ENCODE measurements at regions not wholly inside any gene's neighbourhood (a gene's known extent, or its start where the extent isn't known, plus 50 kb on each side); places are given as distances from the start of the nearest gene placed in this dataset.

- Histone ChIP-seq H3K4me2 (ENCODE audit: low read length) (no peak overlapping the region), H2AFZ (ENCODE audit: low read depth, low read length) (no peak overlapping the region), H4K20me1 (ENCODE audit: insufficient read depth) (no peaks in the 10 kb centered on the region), H3K4me3 (ENCODE audit: low read length) (no peak overlapping the region), H3K9ac (ENCODE audit: low read length) (no peak overlapping the region), H3K27ac (ENCODE audit: low read length) (no peak overlapping the region), H3K9me3 (ENCODE audit: low read length) (no peaks in the 10 kb centered on the region), H3K9me2 (ENCODE audit: insufficient read depth, low read length) (no peaks in the 10 kb centered on the region), H3F3A (ENCODE audit: insufficient read depth, low read length, poor library complexity, severe bottlenecking) (no peaks in the 10 kb centered on the region), H3K36me3 (ENCODE audit: insufficient read depth, low read length) (no peaks in the 10 kb centered on the region), H3K27me3 (ENCODE audit: insufficient read depth, low read depth, low read length) (no peaks in the 10 kb centered on the region), H3K79me2 (replicated peaks; ENCODE audit: insufficient read depth, low read length) (no peaks in the 10 kb centered on the region)
- TF ChIP-seq TAF1 (IDR thresholded peaks at IDR 0.05; ENCODE audit: low read depth), result no peak
- no peak for TF ChIP-seq EZH2 (IDR thresholded peaks at IDR 0.05; ENCODE audit: borderline replicate concordance, insufficient read depth, low read length, poor library complexity, severe bottlenecking)
- TF ChIP-seq POLR2AphosphoS5 (IDR thresholded peaks at IDR 0.05), result no peak
- TF ChIP-seq REST (IDR thresholded peaks at IDR 0.05; ENCODE audit: borderline replicate concordance), result no peak
- no peak for TF ChIP-seq MXI1 (conservative IDR thresholded peaks at IDR 0.05; ENCODE audit: poor library complexity, severe bottlenecking)
- no peak for TF ChIP-seq EP300 (conservative IDR thresholded peaks at IDR 0.05; ENCODE audit: poor library complexity, severe bottlenecking)
- TF ChIP-seq RAD21 (conservative IDR thresholded peaks at IDR 0.05), result no peak
- TF ChIP-seq SMC3 (conservative IDR thresholded peaks at IDR 0.05; ENCODE audit: poor library complexity), result no peak
- no peak for TF ChIP-seq CTCF (IDR thresholded peaks at IDR 0.05; ENCODE audit: poor library complexity, severe bottlenecking)
Observed at GRCh38 chr3:181572432-181572831, 139.3 kb upstream of the SOX2 start.

GRCh38 chr3:181570472-181570871, 141.3 kb upstream of the SOX2 start:
- H3K27ac ChIP-seq (ENCODE audit: low read length), result no peak overlapping the region

More at GRCh38 chr3:181570472-181570871, 141.3 kb upstream of the SOX2 start:
- no peak for TF ChIP-seq EP300 (conservative IDR thresholded peaks at IDR 0.05; ENCODE audit: poor library complexity, severe bottlenecking)
- no peak for TF ChIP-seq REST (IDR thresholded peaks at IDR 0.05; ENCODE audit: borderline replicate concordance)
- TF ChIP-seq TAF1 (IDR thresholded peaks at IDR 0.05; ENCODE audit: low read depth), result no peak
- no peak for TF ChIP-seq POLR2AphosphoS5 (IDR thresholded peaks at IDR 0.05)
- TF ChIP-seq SMC3 (conservative IDR thresholded peaks at IDR 0.05; ENCODE audit: poor library complexity), result no peak
- no peak for TF ChIP-seq MXI1 (conservative IDR thresholded peaks at IDR 0.05; ENCODE audit: poor library complexity, severe bottlenecking)
- no peak for TF ChIP-seq EZH2 (IDR thresholded peaks at IDR 0.05; ENCODE audit: borderline replicate concordance, insufficient read depth, low read length, poor library complexity, severe bottlenecking)
- TF ChIP-seq CTCF (IDR thresholded peaks at IDR 0.05; ENCODE audit: poor library complexity, severe bottlenecking), result no peak
- TF ChIP-seq RAD21 (conservative IDR thresholded peaks at IDR 0.05), result no peak
- H3K36me3 ChIP-seq (ENCODE audit: insufficient read depth, low read length), result no peaks in the 10 kb centered on the region
- H4K20me1 ChIP-seq (ENCODE audit: insufficient read depth), result no peaks in the 10 kb centered on the region
- no peak overlapping the region for H3K4me2 ChIP-seq (ENCODE audit: low read length)
- H3K4me3 ChIP-seq (ENCODE audit: low read length), result no peak overlapping the region
- H3K79me2 ChIP-seq (replicated peaks; ENCODE audit: insufficient read depth, low read length), result no peaks in the 10 kb centered on the region
- H3K9me2 ChIP-seq (ENCODE audit: insufficient read depth, low read length), result no peaks in the 10 kb centered on the region
- no peak overlapping the region for H3K9ac ChIP-seq (ENCODE audit: low read length)
- H3F3A ChIP-seq (ENCODE audit: insufficient read depth, low read length, poor library complexity, severe bottlenecking), result no peaks in the 10 kb centered on the region
- H3K9me3 ChIP-seq (ENCODE audit: low read length), result no peaks in the 10 kb centered on the region
- no peak overlapping the region for H2AFZ ChIP-seq (ENCODE audit: low read depth, low read length)
- H3K27me3 ChIP-seq (ENCODE audit: insufficient read depth, low read depth, low read length), result no peaks in the 10 kb centered on the region

Measured in neural cell (in vitro differentiated cells).